Vagina (tissue), 2 donors: ENCODE measurements at regions not wholly inside any gene's neighbourhood (a gene's known extent, or its start where the extent isn't known, plus 50 kb on each side); places are given as distances from the start of the nearest gene placed in this dataset.

Experiments
- DNase-seq, 2 donors: peaks; one replicate each; pipeline ENCODE4 v3.0.0-alpha.2; 2017; ENCODE audit errors: extremely low spot score in 2 of 2
- H3K27ac ChIP-seq: fragments of 200-600 bp; sonication (generic); one replicate; pipeline ENCODE4 v1.5.1; 2019
- H3K27me3 ChIP-seq: fragments of 200-600 bp; sonication (generic); one replicate; pipeline ENCODE4 v1.5.1; 2019
- H3K36me3 ChIP-seq, 2 donors: fragments of 200-600 bp; sonication (generic); one replicate each; pipeline ENCODE4 v1.5.1; 2017 to 2019
- H3K4me1 ChIP-seq: fragments of 200-600 bp; sonication (generic); one replicate; pipeline ENCODE4 v1.5.1; 2019
- H3K4me3 ChIP-seq, 2 donors: fragments of 200-600 bp; sonication (generic); 1 replicate in 1 of 2; 2 replicates in 1 of 2; pipeline ENCODE4 v1.5.1; 2016 to 2019
- H3K9me3 ChIP-seq: fragments of 200-600 bp; sonication (generic); one replicate; pipeline ENCODE4 v1.5.1; 2019
- CTCF ChIP-seq, 3 experiments: fragments of 450-650 bp in 2 of 3; fragments of 200-600 bp in 1 of 3; sonication (generic) in 1 of 3; IDR thresholded peaks; one replicate each; pipeline ENCODE4 v1.5.1; 2017 to 2019; ENCODE audit warnings: antibody characterized with exemption in 3 of 3, mild to moderate bottlenecking in 2 of 3, moderate library complexity in 2 of 3
- POLR2A ChIP-seq, 2 donors: fragments of 450-650 bp; IDR thresholded peaks; one replicate each; pipeline ENCODE4 v1.6.1; 2017; ENCODE audit warnings: antibody characterized with exemption in 2 of 2, mild to moderate bottlenecking in 2 of 2, moderate library complexity in 2 of 2
- POLR2AphosphoS5 ChIP-seq, 2 donors: sonication (generic); formaldehyde crosslinking; IDR thresholded peaks; one replicate each; pipeline ENCODE4 v1.9.0; 2017; ENCODE audit warnings: antibody characterized with exemption in 2 of 2, mild to moderate bottlenecking in 2 of 2, low read depth in 1 of 2; ENCODE audit not compliant: insufficient read depth in 1 of 2
- intact Hi-C: fragments of 100-400 bp; cut with DNase I; formaldehyde crosslinking; loops from one replicate; pipeline ENCODE4 v1.15.1; 2023

GRCh38 chr20:20946122-20946759, 159.9 kb downstream of the LINC00237 start:
- no peaks in the 10 kb centered on the region for H3K36me3 ChIP-seq
- H3K27me3 ChIP-seq, result no peaks in the 10 kb centered on the region
- TF ChIP-seq POLR2A (IDR thresholded peaks at IDR 0.05) (no peak), POLR2AphosphoS5 (IDR thresholded peaks at IDR 0.05; ENCODE audit: insufficient read depth in 1 of 2, low read depth in 1 of 2) (no peak), CTCF (IDR thresholded peaks at IDR 0.05) (no peak)
- H3K4me3 ChIP-seq, result no peak overlapping the region
- H3K9me3 ChIP-seq, result no peaks in the 10 kb centered on the region
- no peak overlapping the region for H3K27ac ChIP-seq
- no peak for DNase-seq
- no peaks in the 10 kb centered on the region for H3K4me1 ChIP-seq
- intact Hi-C loops, result no loop called here

DNA sequence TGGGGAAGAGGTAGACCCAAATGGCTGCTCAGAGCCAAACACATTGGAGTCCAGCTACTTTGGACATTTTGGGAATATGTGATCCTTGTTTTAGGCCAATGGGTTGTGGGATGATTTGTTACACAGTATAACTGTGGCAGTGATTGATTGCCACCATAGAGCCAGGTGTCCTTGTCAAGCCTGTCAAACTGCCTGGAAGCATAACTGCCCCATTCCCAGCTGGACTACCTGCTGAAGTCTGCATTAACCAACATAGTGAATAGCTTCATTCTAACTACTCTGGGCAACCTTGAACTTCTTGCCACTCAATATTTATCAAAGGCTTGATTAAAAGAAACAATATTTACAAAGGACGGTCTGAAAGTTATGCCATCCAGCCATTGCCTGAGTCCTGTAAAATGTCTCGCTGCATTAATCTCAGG, 164.7 kb downstream of the LINC00237 start:
- no peak for TF ChIP-seq CTCF (IDR thresholded peaks at IDR 0.05)
- no peak for TF ChIP-seq POLR2AphosphoS5 (IDR thresholded peaks at IDR 0.05; ENCODE audit: insufficient read depth in 1 of 2, low read depth in 1 of 2)
- TF ChIP-seq POLR2A (IDR thresholded peaks at IDR 0.05), result no peak
- Histone ChIP-seq H3K4me3 (no peak overlapping the region), H3K9me3 (no peaks in the 10 kb centered on the region), H3K27ac (no peak overlapping the region), H3K4me1 (no peaks in the 10 kb centered on the region), H3K27me3 (no peaks in the 10 kb centered on the region), H3K36me3 (no peaks in the 10 kb centered on the region)
- DNase-seq, result peak; percentile 12 to 37
- intact Hi-C loops, result no loop called here

GRCh38 chr20:20939006-20939405, 167.2 kb downstream of the LINC00237 start:
- Histone ChIP-seq H3K4me3 (no peak overlapping the region), H3K4me1 (no peaks in the 10 kb centered on the region), H3K27ac (no peak overlapping the region), H3K9me3 (no peaks in the 10 kb centered on the region), H3K27me3 (no peaks in the 10 kb centered on the region), H3K36me3 (no peaks in the 10 kb centered on the region)
- DNase-seq, result no peak
- intact Hi-C loops, result no loop called here
- TF ChIP-seq POLR2A (IDR thresholded peaks at IDR 0.05) (no peak), CTCF (IDR thresholded peaks at IDR 0.05) (no peak), POLR2AphosphoS5 (IDR thresholded peaks at IDR 0.05; ENCODE audit: insufficient read depth in 1 of 2, low read depth in 1 of 2) (no peak)

- Histone ChIP-seq H3K36me3 (no peaks in the 10 kb centered on the region), H3K9me3 (no peaks in the 10 kb centered on the region)
- intact Hi-C loops, result no loop called here
These were observed 167.6 kb downstream of the LINC00237 start for GRCh38 chr20:20938599-20938998.

More at GRCh38 chr20:20938599-20938998, 167.6 kb downstream of the LINC00237 start:
- Histone ChIP-seq H3K4me1 (no peaks in the 10 kb centered on the region), H3K27me3 (no peaks in the 10 kb centered on the region), H3K27ac (no peak overlapping the region), H3K4me3 (no peak overlapping the region)
- DNase-seq, result no peak
- TF ChIP-seq POLR2A (IDR thresholded peaks at IDR 0.05), result no peak
- TF ChIP-seq CTCF (IDR thresholded peaks at IDR 0.05), result no peak
- no peak for TF ChIP-seq POLR2AphosphoS5 (IDR thresholded peaks at IDR 0.05; ENCODE audit: insufficient read depth in 1 of 2, low read depth in 1 of 2)
